GM12878 (cell line): ENCODE measurements at regions not wholly inside any gene's neighbourhood (a gene's known extent, or its start where the extent isn't known, plus 50 kb on each side); places are given as distances from the start of the nearest gene placed in this dataset.

ENCODE experiments used
- BCL11A ChIP-seq: IDR thresholded peaks from 2 replicates; pipeline ENCODE4 v1.6.1; 2011; ENCODE audit warnings: low read depth, low read length
- BMI1 ChIP-seq: fragments of 450-650 bp; IDR thresholded peaks from 2 replicates; pipeline ENCODE4 v1.6.1; 2016; ENCODE audit warnings: mild to moderate bottlenecking, moderate library complexity, borderline replicate concordance
- E2F4 ChIP-seq: IDR thresholded peaks from 2 replicates; pipeline ENCODE4 v1.6.1; 2012; ENCODE audit warnings: low read depth, low read length, improper control_type of control experiment
- EP300 ChIP-seq, 2 experiments: fragments of 150-350 bp in 1 of 2; IDR thresholded peaks; 2 replicates each; pipeline ENCODE4 v1.6.1; 2011 to 2012; ENCODE audit warnings: low read depth in 2 of 2, low read length in 2 of 2, borderline replicate concordance in 1 of 2, improper control_type of control experiment in 1 of 2, inconsistent platforms in 1 of 2; ENCODE audit not compliant: control insufficient read depth in 1 of 2
- EZH2 ChIP-seq: IDR thresholded peaks from 2 replicates; pipeline ENCODE4 v1.6.1; 2012; ENCODE audit warnings: low read depth, mild to moderate bottlenecking, control low read depth, inconsistent platforms, low read length, borderline replicate concordance; ENCODE audit not compliant: control insufficient read depth
- FOS ChIP-seq: IDR thresholded peaks from 3 replicates; pipeline ENCODE4 v1.6.1; 2011; ENCODE audit warnings: borderline replicate concordance; ENCODE audit not compliant: insufficient read length; ENCODE audit errors: extremely low read depth
- FOXM1 ChIP-seq: IDR thresholded peaks from 2 replicates; pipeline ENCODE4 v1.6.1; 2012; ENCODE audit warnings: low read depth, mild to moderate bottlenecking, inconsistent platforms, low read length, moderate library complexity
- HDGF ChIP-seq: fragments of 450-650 bp; IDR thresholded peaks from 2 replicates; pipeline ENCODE4 v1.6.1; 2016; ENCODE audit warnings: antibody characterized with exemption
- IKZF1 ChIP-seq: fragments of 450-650 bp; conservative IDR thresholded peaks from 2 replicates; pipeline ENCODE4 v1.6.1; 2017; ENCODE audit warnings: antibody characterized with exemption, mild to moderate bottlenecking
- KAT2A ChIP-seq: conservative IDR thresholded peaks from 2 replicates; pipeline ENCODE4 v1.6.1; 2011; ENCODE audit warnings: low read depth, low read length; ENCODE audit not compliant: control insufficient read depth
- MLLT1 ChIP-seq: fragments of 450-650 bp; IDR thresholded peaks from 2 replicates; pipeline ENCODE4 v1.6.1; 2016; ENCODE audit warnings: mild to moderate bottlenecking
- MYC ChIP-seq: IDR thresholded peaks from 2 replicates; pipeline ENCODE4 v1.6.1; 2011; ENCODE audit warnings: mild to moderate bottlenecking, low read length, moderate library complexity, inconsistent platforms; ENCODE audit not compliant: insufficient read depth, insufficient replicate concordance, insufficient read length, severe bottlenecking
- POLR2A ChIP-seq: IDR thresholded peaks from 2 replicates; pipeline ENCODE4 v1.6.1; 2011; ENCODE audit warnings: low read depth, mild to moderate bottlenecking, low read length
- POU2F2 ChIP-seq: IDR thresholded peaks from 3 replicates; pipeline ENCODE4 v1.6.1; 2011; ENCODE audit warnings: low read depth, mild to moderate bottlenecking, low read length, borderline replicate concordance
- RUNX3 ChIP-seq: IDR thresholded peaks from 2 replicates; pipeline ENCODE4 v1.6.1; 2012; ENCODE audit warnings: low read length, inconsistent platforms
- SMAD5 ChIP-seq: IDR thresholded peaks from 2 replicates; pipeline ENCODE4 v1.6.1; 2016; ENCODE audit warnings: antibody characterized with exemption, low read depth
- STAT3 ChIP-seq: IDR thresholded peaks from 2 replicates; pipeline ENCODE4 v1.6.1; 2011; ENCODE audit warnings: low read depth, low read length, improper control_type of control experiment
- YBX1 ChIP-seq: fragments of 450-650 bp; IDR thresholded peaks from 2 replicates; pipeline ENCODE4 v1.6.1; 2016; ENCODE audit warnings: antibody characterized with exemption
- ZNF217 ChIP-seq: fragments of 450-650 bp; IDR thresholded peaks from 2 replicates; pipeline ENCODE4 v1.6.1; 2017; ENCODE audit warnings: antibody characterized with exemption, mild to moderate bottlenecking
- ZNF622 ChIP-seq: fragments of 450-650 bp; IDR thresholded peaks from 2 replicates; pipeline ENCODE4 v1.6.1; 2017; ENCODE audit warnings: mild to moderate bottlenecking, inconsistent platforms
- TF ChIP-seq, protein P1 (sequence below): fragments of 450-650 bp; IDR thresholded peaks from 2 replicates; pipeline ENCODE4 v1.6.1; 2016; ENCODE audit warnings: mild to moderate bottlenecking
- TF ChIP-seq, protein P2 (sequence below): fragments of 450-650 bp; IDR thresholded peaks from 2 replicates; pipeline ENCODE4 v1.6.1; 2017; ENCODE audit warnings: mild to moderate bottlenecking, moderate library complexity
- TF ChIP-seq, protein P3 (sequence below): IDR thresholded peaks from 2 replicates; pipeline ENCODE4 v1.6.1; 2012; ENCODE audit warnings: low read depth, low read length, improper control_type of control experiment

GRCh38 chr1:172781513-172782140, 122.7 kb downstream of the FASLG start (continued):
- TF ChIP-seq BCL11A (peak; percentile 23; the same call in 1 of the 2 replicates), MLLT1 (no peak), YBX1 (no peak), FOS (no peak), POU2F2 (peak; percentile 84; the same call in 2 of the 3 replicates), KAT2A (no peak), SMAD5 (no peak), RUNX3 (peak; percentile 94), FOXM1 (no peak), BMI1 (no peak), IKZF1 (peak; percentile 49; the same call in 1 of the 2 replicates), EP300 (IDR thresholded peaks at IDR 0.05; ENCODE audit: borderline replicate concordance in 1 of 2, control insufficient read depth in 1 of 2, low read depth in 2 of 2, low read length in 2 of 2) (0 out of 4 replicates have a peak, but pooled peaks of 1 of the 2 experiments have one; percentile 24), STAT3 (no peak), ZNF622 (no peak), ZNF217 (no peak), EZH2 (no peak), HDGF (no peak), POLR2A (no peak), MYC (no peak), E2F4 (no peak)
- TF ChIP-seq, protein P1, sequence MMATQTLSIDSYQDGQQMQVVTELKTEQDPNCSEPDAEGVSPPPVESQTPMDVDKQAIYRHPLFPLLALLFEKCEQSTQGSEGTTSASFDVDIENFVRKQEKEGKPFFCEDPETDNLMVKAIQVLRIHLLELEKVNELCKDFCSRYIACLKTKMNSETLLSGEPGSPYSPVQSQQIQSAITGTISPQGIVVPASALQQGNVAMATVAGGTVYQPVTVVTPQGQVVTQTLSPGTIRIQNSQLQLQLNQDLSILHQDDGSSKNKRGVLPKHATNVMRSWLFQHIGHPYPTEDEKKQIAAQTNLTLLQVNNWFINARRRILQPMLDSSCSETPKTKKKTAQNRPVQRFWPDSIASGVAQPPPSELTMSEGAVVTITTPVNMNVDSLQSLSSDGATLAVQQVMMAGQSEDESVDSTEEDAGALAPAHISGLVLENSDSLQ = no peak
- TF ChIP-seq, protein P2, sequence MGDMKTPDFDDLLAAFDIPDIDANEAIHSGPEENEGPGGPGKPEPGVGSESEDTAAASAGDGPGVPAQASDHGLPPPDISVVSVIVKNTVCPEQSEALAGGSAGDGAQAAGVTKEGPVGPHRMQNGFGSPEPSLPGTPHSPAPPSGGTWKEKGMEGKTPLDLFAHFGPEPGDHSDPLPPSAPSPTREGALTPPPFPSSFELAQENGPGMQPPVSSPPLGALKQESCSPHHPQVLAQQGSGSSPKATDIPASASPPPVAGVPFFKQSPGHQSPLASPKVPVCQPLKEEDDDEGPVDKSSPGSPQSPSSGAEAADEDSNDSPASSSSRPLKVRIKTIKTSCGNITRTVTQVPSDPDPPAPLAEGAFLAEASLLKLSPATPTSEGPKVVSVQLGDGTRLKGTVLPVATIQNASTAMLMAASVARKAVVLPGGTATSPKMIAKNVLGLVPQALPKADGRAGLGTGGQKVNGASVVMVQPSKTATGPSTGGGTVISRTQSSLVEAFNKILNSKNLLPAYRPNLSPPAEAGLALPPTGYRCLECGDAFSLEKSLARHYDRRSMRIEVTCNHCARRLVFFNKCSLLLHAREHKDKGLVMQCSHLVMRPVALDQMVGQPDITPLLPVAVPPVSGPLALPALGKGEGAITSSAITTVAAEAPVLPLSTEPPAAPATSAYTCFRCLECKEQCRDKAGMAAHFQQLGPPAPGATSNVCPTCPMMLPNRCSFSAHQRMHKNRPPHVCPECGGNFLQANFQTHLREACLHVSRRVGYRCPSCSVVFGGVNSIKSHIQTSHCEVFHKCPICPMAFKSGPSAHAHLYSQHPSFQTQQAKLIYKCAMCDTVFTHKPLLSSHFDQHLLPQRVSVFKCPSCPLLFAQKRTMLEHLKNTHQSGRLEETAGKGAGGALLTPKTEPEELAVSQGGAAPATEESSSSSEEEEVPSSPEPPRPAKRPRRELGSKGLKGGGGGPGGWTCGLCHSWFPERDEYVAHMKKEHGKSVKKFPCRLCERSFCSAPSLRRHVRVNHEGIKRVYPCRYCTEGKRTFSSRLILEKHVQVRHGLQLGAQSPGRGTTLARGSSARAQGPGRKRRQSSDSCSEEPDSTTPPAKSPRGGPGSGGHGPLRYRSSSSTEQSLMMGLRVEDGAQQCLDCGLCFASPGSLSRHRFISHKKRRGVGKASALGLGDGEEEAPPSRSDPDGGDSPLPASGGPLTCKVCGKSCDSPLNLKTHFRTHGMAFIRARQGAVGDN = no peak
- TF ChIP-seq, protein P3, sequence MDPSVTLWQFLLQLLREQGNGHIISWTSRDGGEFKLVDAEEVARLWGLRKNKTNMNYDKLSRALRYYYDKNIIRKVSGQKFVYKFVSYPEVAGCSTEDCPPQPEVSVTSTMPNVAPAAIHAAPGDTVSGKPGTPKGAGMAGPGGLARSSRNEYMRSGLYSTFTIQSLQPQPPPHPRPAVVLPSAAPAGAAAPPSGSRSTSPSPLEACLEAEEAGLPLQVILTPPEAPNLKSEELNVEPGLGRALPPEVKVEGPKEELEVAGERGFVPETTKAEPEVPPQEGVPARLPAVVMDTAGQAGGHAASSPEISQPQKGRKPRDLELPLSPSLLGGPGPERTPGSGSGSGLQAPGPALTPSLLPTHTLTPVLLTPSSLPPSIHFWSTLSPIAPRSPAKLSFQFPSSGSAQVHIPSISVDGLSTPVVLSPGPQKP = no peak
